Fibroblast of lung (primary cell): ENCODE measurements at regions not wholly inside any gene's neighbourhood (a gene's known extent, or its start where the extent isn't known, plus 50 kb on each side); places are given as distances from the start of the nearest gene placed in this dataset.

ENCODE experiments used
- EZH2 ChIP-seq: IDR thresholded peaks from 2 replicates; pipeline ENCODE4 v1.5.1; 2012; ENCODE audit warnings: low read length, control low read depth, mild to moderate bottlenecking; ENCODE audit errors: missing control alignments
- TF ChIP-seq, protein P1 (sequence below), 2 donors: IDR thresholded peaks in 1 of 2; conservative IDR thresholded peaks in 1 of 2; 1 replicate in 1 of 2; 2 replicates in 1 of 2; pipeline ENCODE4 v1.5.1; 2011 to 2012; ENCODE audit warnings: low read length in 2 of 2, control low read depth in 1 of 2, inconsistent platforms in 1 of 2, low read depth in 1 of 2, mild to moderate bottlenecking in 1 of 2

DNA sequence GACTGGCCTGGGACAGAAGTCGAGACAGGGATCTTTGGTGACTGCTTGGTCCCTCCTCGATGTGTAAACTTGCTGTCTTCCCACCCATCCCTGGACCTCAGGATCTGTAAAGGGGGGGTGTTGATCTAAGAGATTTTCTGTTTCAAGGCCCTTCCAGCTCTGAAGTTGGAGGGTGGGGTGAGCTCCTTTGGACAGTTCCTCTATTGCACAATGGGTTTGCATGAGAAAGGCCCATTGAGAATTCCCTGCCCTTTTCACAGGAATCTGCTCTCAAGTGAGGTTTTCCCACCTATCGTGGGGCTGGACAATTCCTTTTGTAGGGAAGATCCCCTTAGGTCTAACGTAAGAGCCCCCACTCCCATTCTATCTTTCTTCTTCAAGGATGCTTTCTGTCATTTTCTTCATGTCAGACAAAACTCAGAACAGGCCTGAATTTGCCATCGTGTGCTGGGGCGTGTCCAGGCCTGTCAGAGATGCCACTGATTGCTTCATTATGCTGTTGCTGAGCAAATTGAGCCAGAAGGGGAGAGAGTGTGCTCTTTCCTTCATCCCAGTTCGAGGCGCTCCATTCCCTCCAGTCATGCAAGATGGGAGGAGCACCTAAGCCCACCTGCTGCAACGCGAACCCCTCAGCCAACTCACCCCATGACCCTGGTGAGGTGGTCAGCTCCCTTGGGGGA lies 149.9 kb upstream of the IGSF21 start:
- TF ChIP-seq EZH2: no peak
- TF ChIP-seq, protein P1, sequence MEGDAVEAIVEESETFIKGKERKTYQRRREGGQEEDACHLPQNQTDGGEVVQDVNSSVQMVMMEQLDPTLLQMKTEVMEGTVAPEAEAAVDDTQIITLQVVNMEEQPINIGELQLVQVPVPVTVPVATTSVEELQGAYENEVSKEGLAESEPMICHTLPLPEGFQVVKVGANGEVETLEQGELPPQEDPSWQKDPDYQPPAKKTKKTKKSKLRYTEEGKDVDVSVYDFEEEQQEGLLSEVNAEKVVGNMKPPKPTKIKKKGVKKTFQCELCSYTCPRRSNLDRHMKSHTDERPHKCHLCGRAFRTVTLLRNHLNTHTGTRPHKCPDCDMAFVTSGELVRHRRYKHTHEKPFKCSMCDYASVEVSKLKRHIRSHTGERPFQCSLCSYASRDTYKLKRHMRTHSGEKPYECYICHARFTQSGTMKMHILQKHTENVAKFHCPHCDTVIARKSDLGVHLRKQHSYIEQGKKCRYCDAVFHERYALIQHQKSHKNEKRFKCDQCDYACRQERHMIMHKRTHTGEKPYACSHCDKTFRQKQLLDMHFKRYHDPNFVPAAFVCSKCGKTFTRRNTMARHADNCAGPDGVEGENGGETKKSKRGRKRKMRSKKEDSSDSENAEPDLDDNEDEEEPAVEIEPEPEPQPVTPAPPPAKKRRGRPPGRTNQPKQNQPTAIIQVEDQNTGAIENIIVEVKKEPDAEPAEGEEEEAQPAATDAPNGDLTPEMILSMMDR (conservative IDR thresholded peaks at IDR 0.05 in 1 of 2, IDR thresholded peaks at IDR 0.05 in 1 of 2; ENCODE audit: low read depth in 1 of 2, low read length in 2 of 2): no peak
